Myocyte (in vitro differentiated cells): ENCODE measurements at regions not wholly inside any gene's neighbourhood (a gene's known extent, or its start where the extent isn't known, plus 50 kb on each side); places are given as distances from the start of the nearest gene placed in this dataset.
A peak's percentile ranks its signal among the peaks of the same experiment; 100 is the strongest.

Experiments used
- DNase-seq: peaks from one replicate; pipeline ENCODE4 v3.0.0-alpha.2; 2012; ENCODE audit warnings: low read depth

DNA sequence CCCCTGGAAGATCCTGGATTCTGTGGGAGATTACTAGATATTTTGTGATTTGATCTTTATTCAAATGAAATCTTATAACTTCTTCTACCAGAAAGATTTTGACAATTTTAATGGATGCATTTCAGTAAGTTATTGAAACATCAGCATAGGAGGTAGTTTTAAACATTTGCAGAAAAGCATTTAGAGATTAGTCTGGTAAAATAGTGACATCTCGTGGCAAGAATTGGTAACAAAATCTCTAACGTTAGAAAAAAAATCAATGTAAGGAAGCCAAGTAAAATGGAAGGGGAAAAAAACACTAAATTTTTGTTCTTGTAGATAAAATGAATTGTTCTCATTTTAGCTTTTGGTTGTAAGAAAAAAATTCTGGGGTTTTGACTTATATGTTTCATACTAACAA lies 73.3 kb downstream of the TASL start:
- DNase-seq = peak; percentile 46

DNA sequence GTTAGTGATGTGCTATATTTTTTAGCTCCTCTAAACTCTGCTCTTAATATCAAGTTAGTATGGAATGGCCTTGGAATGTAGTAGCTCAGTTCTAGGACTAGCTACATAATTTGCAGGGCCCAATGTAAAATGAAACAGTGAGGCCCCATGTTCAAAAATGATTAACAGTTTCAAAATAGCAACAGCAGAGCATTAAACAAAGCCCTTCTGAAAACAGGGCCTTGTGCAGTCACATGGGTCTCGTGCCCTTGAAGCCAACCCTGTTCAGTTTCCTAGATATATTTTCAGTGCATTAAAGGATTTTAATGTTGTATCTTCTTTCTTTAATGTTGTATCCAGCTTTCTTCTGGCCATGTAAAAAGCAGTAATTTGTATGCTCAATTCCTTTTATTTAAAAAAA lies 82.1 kb downstream of the TASL start:
- DNase-seq = no peak

DNA sequence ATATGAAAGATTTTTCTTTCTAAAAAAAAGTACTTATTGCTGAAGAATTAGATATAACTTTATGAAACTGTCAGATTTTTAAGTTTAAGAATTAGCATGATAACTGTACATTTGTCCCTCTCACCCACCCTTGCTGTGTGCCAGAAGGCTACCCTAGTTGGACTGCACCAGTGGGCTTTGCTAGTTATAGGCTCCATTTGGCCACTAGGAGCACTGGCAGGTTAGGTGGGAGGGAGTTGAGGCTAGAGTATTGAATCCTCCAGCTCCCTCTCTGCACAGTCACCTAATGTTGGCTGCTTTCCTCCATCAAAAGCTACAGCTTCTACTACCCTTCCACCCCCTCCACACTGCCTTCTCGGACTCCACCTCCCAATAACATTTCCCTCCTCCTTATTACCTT lies 84.2 kb downstream of the TASL start:
- no peak for DNase-seq

DNA sequence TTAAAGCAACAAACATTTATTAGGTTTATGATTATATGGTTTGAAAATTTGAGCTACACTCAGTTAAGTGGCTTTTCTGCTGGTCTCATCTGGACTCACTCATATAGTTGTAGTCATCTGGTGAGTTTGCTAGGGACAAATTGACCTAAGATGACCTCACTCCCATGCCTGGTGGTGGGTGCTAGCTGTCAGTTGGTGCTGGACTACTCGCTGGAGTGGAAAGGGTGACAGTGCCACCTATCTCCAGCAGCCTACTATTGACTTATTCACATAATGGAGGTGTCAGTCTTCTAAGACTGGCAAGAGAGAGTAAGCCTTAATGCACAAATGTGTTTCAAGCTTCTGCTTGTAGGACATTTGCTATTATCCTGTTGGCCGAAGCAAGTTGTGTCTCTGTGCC lies 88.2 kb downstream of the TASL start:
- DNase-seq = peak; percentile 29

DNA sequence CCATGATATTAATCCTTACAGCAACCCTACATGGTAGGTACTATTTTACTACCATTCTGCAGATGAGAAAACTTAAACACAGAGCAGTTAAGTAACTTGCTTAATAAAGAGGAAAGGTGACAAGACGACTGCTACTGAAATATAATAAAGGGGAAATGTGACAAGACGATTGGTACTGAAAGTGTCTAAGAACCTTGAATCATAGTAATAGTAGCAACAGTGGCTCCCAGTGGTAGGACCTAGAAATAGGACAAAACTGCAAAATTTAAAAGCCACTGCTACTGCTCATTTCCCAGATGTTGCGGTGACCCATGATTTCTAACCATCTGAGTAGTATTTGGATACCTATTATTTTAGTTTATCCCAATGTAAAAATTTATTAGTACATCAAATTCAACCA lies 89.5 kb downstream of the TASL start:
- peak; percentile 14 for DNase-seq

DNA sequence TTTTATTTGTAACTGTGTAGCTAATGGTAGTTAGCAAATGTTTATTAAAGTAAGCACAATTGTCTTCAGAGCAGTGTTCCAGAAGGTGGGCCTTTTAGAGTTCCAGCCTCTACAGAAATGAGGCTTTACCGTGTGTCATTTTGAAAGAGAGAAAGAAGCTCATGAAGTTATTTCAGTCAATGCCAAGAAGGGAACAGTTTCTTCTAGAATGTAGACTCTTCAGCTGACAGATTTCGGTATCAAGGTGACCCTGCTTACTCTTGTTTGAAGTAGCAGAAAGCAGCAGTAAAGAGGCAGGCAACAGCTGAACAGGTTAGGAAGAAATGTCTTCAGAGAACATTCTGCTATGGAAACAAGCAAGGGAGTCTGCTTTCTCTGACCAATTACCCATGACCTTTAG lies 93.6 kb downstream of the TASL start:
- no peak for DNase-seq

DNA sequence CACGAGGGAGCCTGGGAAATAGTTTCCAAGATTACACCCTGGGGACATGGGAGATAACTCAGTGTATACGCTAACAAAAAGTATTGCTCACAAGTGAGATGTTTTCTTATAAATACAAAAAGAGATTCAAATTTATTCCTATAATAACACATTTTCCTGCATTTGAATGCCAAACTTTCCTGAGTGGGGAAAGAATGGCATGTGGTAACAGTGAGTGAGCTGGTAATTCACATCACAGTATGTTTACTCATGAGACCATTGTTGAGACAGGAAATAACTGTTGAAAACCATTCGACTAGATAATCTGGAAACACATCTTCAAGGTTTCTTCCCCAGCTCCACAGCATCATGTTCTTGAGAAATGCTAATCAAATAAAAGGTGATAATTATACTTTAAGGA lies 109.1 kb downstream of the TASL start:
- DNase-seq = no peak
